ENCODE measurements at regions not wholly inside any gene's neighbourhood (a gene's known extent, or its start where the extent isn't known, plus 50 kb on each side); places are given as distances from the start of the nearest gene placed in this dataset.

DNA sequence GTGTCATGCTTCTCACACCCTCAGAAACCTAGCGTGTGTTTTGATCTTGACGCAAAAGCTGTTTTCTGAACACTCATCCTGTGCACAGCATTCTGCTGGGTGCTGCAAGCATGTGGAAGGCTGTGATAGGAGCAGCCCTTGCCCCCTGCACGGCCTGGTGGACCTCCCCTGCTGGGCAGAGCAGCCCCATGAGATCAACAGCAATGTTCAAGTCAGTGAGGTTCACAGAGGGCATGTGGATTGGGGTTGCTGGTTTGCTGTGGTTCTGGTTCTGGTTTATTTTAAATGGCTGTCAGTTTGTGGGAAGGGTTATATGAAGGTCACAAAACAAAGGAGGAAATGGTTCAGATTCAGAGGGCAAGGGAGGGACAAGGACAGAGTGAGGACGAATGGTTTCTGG lies 71.3 kb downstream of the SOWAHC start:
- TF ChIP-seq ZNF274 (IDR thresholded peaks at IDR 0.05; ENCODE audit: low read depth, low read length), result no peak
- TF ChIP-seq SUZ12 (IDR thresholded peaks at IDR 0.05; ENCODE audit: extremely low read depth, insufficient read depth, insufficient read length), result no peak
